ENCODE measurements at regions not wholly inside any gene's neighbourhood (a gene's known extent, or its start where the extent isn't known, plus 50 kb on each side); places are given as distances from the start of the nearest gene placed in this dataset.

DNA sequence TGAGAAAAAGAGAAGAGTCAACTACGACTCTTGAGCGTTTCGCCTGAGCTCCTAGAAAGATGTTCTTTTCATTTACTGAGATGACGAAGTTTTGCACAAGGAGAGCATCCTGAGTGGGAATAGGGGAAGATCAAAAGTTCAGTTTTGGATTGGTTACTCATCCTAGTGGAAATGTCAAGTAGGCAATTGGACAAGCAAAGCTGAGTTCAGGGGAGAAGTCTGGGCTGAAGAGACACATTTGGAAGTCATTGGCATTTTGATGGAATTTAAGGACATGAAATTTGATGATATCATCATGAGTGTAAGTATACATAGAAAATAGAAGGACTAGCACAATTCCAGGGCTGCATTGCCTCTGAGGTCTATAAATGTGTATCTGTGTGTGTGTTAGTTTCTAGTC lies 416.6 kb downstream of the RAD51AP2 start:
- TF ChIP-seq, protein P1, sequence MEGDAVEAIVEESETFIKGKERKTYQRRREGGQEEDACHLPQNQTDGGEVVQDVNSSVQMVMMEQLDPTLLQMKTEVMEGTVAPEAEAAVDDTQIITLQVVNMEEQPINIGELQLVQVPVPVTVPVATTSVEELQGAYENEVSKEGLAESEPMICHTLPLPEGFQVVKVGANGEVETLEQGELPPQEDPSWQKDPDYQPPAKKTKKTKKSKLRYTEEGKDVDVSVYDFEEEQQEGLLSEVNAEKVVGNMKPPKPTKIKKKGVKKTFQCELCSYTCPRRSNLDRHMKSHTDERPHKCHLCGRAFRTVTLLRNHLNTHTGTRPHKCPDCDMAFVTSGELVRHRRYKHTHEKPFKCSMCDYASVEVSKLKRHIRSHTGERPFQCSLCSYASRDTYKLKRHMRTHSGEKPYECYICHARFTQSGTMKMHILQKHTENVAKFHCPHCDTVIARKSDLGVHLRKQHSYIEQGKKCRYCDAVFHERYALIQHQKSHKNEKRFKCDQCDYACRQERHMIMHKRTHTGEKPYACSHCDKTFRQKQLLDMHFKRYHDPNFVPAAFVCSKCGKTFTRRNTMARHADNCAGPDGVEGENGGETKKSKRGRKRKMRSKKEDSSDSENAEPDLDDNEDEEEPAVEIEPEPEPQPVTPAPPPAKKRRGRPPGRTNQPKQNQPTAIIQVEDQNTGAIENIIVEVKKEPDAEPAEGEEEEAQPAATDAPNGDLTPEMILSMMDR (IDR thresholded peaks at IDR 0.05; ENCODE audit: borderline replicate concordance, insufficient read depth, low read depth, low read length) = no peak
- H3K4me3 ChIP-seq (ENCODE audit: low read depth, low read length) = no peak overlapping the region

GRCh38 chr2:17101091-17101490 lies 417.1 kb downstream of the RAD51AP2 start:
- TF ChIP-seq, protein P1 (IDR thresholded peaks at IDR 0.05; ENCODE audit: borderline replicate concordance, insufficient read depth, low read depth, low read length) = no peak
- H3K4me3 ChIP-seq (ENCODE audit: low read depth, low read length) = no peak overlapping the region

DNA sequence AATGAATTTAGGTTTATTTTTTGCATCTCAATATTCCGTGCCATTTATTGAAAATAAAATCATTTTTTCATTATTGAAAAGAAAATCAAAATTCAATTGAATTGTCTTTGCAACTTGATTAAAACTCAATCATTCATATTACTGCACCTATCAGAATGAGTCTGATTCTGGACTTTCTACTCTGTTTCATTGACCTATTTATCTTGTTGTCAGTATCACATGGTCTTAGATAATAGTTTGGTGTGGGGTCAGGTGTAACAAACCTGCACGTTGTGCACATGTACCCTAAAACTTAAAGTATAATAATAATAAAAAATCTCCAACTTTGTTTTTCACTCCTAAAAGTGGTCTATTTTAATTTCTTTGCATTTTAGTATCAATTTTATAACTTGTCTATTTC lies 422.9 kb downstream of the RAD51AP2 start:
- H3K4me3 ChIP-seq (ENCODE audit: low read depth, low read length) = no peak overlapping the region
- TF ChIP-seq, protein P1 (IDR thresholded peaks at IDR 0.05; ENCODE audit: borderline replicate concordance, insufficient read depth, low read depth, low read length) = no peak

- no peak overlapping the region for H3K4me3 ChIP-seq (ENCODE audit: low read depth, low read length)
- TF ChIP-seq, protein P1 (IDR thresholded peaks at IDR 0.05; ENCODE audit: borderline replicate concordance, insufficient read depth, low read depth, low read length) = no peak
These were observed 424.5 kb downstream of the RAD51AP2 start for GRCh38 chr2:17093712-17094111.

- TF ChIP-seq, protein P1 (IDR thresholded peaks at IDR 0.05; ENCODE audit: borderline replicate concordance, insufficient read depth, low read depth, low read length) = no peak
- H3K4me3 ChIP-seq (ENCODE audit: low read depth, low read length) = no peak overlapping the region
These were observed 421.4 kb upstream of the CYRIA start for GRCh38 chr2:17086990-17087389.

DNA sequence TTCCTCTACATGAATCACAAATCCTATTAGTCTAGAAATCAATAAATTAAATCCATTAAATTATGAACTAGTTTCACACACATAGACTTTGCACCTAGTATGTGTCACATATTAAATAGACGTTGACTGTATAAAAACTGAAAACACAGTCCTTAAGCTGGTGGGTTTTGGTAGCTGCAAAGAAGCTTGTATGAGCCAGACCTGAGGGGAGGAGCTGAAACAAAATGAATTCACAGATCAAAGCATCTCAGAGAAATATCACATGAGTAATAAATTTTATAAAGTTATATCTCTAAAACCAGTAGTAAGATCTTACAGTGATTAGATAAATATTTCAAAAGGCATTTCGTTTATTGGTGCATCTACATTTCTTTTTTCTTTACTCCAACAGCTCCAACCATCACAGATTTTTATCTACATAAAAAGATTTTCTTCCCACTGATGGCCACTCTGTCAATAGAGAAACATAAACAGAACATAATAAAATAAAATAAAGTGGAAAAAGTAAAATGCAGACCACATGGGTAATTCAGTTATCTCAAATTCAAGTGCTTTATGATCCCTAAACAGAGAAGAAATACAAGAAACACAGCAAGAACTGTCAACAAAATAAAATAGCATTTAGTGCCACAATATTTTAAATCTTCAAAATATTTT lies 420.0 kb upstream of the CYRIA start:
- no peak overlapping the region for H3K4me3 ChIP-seq (ENCODE audit: low read depth, low read length)
- TF ChIP-seq, protein P1 (IDR thresholded peaks at IDR 0.05; ENCODE audit: borderline replicate concordance, insufficient read depth, low read depth, low read length) = no peak

DNA sequence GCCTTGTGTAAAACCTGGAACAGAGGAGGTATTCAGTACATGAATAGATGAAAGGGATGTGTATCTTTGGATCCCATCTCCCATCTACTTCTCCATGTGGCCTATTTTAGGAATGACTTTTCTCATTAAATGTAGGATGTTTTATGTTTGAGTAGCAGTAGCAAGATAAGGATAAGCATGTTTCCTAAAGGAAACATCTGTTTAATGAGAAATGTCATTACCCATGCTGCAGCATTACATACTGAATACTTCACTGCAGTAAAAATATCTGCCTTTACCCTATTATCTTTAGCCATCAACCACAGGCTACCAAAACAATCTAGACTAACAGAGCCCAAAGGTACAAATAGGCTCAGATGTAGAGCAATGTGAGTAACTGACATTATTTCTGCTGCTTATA lies 419.2 kb upstream of the CYRIA start:
- TF ChIP-seq, protein P1 (IDR thresholded peaks at IDR 0.05; ENCODE audit: borderline replicate concordance, insufficient read depth, low read depth, low read length) = no peak
- H3K4me3 ChIP-seq (ENCODE audit: low read depth, low read length) = no peak overlapping the region
